ENCODE measurements at regions not wholly inside any gene's neighbourhood (a gene's known extent, or its start where the extent isn't known, plus 50 kb on each side); places are given as distances from the start of the nearest gene placed in this dataset.

- intact Hi-C loops (cut with micrococcal nuclease; ENCODE audit: unreplicated experiment): no loop called here
- no TSS peak for BruUV-seq (replicated peaks)
- Histone ChIP-seq H3K36me3 (ENCODE audit: control insufficient read depth, insufficient read depth, low read length) (no peaks in the 10 kb centered on the region), H3K27ac (ENCODE audit: low read length) (no peak overlapping the region), H3K4me1 (ENCODE audit: control insufficient read depth, insufficient read depth, low read length) (no peaks in the 10 kb centered on the region), H3K4me3 (ENCODE audit: low read depth in 2 of 2, low read length in 2 of 2) (no peak overlapping the region), H3K9me3 (ENCODE audit: control insufficient read depth, insufficient read depth, low read depth, low read length) (no peaks in the 10 kb centered on the region), H3K27me3 (ENCODE audit: control insufficient read depth, insufficient read depth, low read length) (no peaks in the 10 kb centered on the region)
- ChIA-PET CTCF (interaction anchor here (0.6 kb wide), 2 partner anchors 252 to 515 kb away, joined by 3 to 10 read pairs; no protein-coding TSS in a partner anchor), POLR2A (no interaction called here)
- DNase-seq (ENCODE audit: low read depth, low spot score) (no peak), ATAC-seq (no peak)
- TF ChIP-seq POLR2AphosphoS5 (IDR thresholded peaks at IDR 0.05; ENCODE audit: low read depth, low read length): no peak
- no peak for TF ChIP-seq TCF7L2 (IDR thresholded peaks at IDR 0.05; ENCODE audit: low read depth, low read length)
- TF ChIP-seq CTCF (IDR thresholded peaks at IDR 0.05): no peak
- no peak for TF ChIP-seq REST (IDR thresholded peaks at IDR 0.05; ENCODE audit: insufficient read depth in 1 of 2, low read depth in 2 of 2, low read length in 1 of 2)
- TF ChIP-seq SIN3A (IDR thresholded peaks at IDR 0.05; ENCODE audit: borderline replicate concordance, insufficient read depth, low read depth, low read length): no peak
- in situ Hi-C loops (cut with HindIII; ENCODE audit: low pct_unique_long_range_greater_than_20kb, low sequenced_read_pairs): no loop called here
Observed at GRCh38 chr3:188008582-188009213, 145.3 kb upstream of the LPP start.

GRCh38 chr3:188010478-188010877 lies 143.5 kb upstream of the LPP start:
- DNase-seq (ENCODE audit: low read depth, low spot score) (no peak), ATAC-seq (no peak)
- no peaks in the 10 kb centered on the region for H3K9me3 ChIP-seq (ENCODE audit: control insufficient read depth, insufficient read depth, low read depth, low read length)
- intact Hi-C loops (cut with micrococcal nuclease; ENCODE audit: unreplicated experiment): no loop called here
- H3K4me3 ChIP-seq (ENCODE audit: low read depth in 2 of 2, low read length in 2 of 2): no peak overlapping the region
- no peak overlapping the region for H3K27ac ChIP-seq (ENCODE audit: low read length)
- TF ChIP-seq CTCF (IDR thresholded peaks at IDR 0.05): no peak
- no peak for TF ChIP-seq SIN3A (IDR thresholded peaks at IDR 0.05; ENCODE audit: borderline replicate concordance, insufficient read depth, low read depth, low read length)
- no peak for TF ChIP-seq REST (IDR thresholded peaks at IDR 0.05; ENCODE audit: insufficient read depth in 1 of 2, low read depth in 2 of 2, low read length in 1 of 2)
- no peak for TF ChIP-seq POLR2AphosphoS5 (IDR thresholded peaks at IDR 0.05; ENCODE audit: low read depth, low read length)
- TF ChIP-seq TCF7L2 (IDR thresholded peaks at IDR 0.05; ENCODE audit: low read depth, low read length): no peak
- CTCF ChIA-PET: no interaction called here
- in situ Hi-C loops (cut with HindIII; ENCODE audit: low pct_unique_long_range_greater_than_20kb, low sequenced_read_pairs): no loop called here
- no TSS peak for BruUV-seq (replicated peaks)
- H3K36me3 ChIP-seq (ENCODE audit: control insufficient read depth, insufficient read depth, low read length): no peaks in the 10 kb centered on the region
- POLR2A ChIA-PET: no interaction called here
- H3K4me1 ChIP-seq (ENCODE audit: control insufficient read depth, insufficient read depth, low read length): no peaks in the 10 kb centered on the region
- no peaks in the 10 kb centered on the region for H3K27me3 ChIP-seq (ENCODE audit: control insufficient read depth, insufficient read depth, low read length)

All from Panc1 (cell line).